Activated gamma-delta T cell treated with Interleukin-2 at 50 U/mL for 16 hours (primary cell): ENCODE measurements at regions not wholly inside any gene's neighbourhood (a gene's known extent, or its start where the extent isn't known, plus 50 kb on each side); places are given as distances from the start of the nearest gene placed in this dataset.
"Not testable (repeated sequence)": the region's sequence is repeated elsewhere in the genome, so short reads cannot be mapped to it uniquely, and the experiment has no call there.

Source experiments
- DNase-seq: peaks from one replicate; pipeline ENCODE4 v3.0.0-alpha.2; 2020

DNA sequence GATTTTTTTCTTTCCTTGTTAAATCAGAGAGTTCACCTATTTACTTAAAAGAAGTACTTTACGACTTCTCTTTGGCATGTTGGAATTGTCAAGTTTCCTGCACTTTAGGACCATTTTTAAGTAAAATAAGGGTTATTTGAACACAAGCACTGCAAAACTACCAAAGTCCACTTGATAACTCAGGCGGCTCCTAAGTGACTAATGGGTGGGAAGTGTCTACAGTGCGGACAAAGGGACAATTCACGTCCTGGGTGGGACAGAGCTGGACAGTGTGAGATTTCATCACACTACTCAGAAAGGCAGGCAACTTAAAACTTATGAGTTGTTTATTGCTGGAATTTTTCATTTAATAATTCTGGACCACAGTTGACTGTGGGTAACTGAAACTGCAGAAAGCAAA is 590.2 kb upstream of the UBE2E2 start:
- DNase-seq = no peak

DNA sequence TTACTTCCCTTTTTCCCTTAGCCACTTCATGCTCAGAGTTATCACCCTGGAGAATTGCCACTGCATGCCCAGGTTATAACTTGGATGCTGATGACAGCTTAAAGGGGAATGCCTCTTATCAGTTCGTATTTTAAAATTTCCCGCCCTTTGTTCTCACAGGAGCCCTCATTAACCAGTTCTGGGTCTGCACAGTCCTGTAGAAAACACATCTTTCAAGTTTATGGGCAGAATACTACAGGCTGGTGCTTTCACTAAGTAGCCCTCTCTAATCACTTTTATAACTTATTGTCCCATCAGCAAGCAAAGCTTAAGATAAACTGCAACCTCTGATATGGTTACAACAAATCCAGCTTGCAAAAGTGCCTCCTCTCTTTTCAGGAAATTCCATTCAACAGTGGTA is 587.3 kb upstream of the UBE2E2 start:
- no peak for DNase-seq

DNA sequence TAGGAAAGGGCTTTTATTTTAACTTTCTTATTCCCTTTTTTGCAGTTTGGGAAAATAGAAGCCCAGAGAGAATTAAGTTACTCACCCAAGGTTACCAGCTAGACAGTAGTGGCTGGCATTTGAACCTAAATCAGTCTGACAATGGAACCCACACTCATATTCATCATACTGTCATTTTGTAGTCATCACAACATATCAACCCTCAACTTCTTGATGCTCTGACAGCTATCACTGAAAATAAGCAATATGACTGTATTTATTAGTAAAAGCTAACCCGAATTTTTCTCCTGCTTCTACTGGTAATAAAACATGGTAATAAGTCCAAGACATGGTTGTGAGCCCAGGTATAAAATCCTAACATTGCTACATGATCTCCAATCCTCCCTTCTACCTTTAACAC is 585.8 kb upstream of the UBE2E2 start:
- no peak for DNase-seq

DNA sequence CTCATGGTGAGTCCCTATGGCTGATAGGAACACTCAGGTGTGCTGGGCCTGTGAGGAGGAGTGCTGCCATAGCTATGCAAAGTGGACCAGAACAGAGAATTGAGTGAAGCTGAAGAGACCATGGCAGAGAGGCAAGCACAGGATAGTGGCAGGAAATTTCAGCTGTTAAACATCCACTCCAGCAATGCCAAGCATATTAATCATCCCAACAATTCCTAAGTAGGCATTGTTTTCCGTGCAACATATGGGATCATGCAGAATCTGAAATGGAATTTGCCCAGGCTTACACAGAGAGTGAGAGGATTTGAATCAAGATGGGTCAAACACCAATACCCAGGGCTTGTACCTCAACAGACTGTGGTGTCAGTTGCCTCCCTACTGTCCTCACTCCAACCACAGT is 582.6 kb upstream of the UBE2E2 start:
- DNase-seq = no peak

DNA sequence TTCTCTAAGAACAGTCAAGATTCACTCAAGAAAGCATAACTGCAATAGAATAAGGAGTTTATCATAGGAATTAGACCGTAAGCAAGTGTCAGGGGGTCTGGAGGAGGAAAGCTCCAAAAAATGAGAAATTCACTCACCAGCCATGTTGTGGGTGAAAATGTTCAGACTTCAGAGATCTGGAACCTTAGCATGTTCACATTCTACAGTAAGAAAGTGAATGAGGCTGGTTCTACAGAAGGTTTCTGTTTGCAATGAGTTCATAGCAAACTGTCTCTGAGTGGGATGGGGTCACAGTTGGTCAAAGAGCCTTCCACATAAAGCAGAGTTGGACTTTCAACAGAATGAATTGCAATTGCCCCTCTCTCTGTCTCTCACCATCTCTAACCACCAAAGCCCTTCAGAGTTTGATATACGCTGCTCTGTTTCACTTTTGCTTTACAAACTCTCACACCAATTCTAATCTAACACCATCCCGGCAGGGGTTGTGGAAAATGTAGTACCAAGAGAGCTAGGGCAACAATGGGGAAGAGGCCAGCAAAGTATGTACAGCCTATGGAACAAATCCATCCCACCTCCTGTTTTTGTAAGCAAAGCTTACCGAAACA is 581.8 kb upstream of the UBE2E2 start:
- DNase-seq = no peak

DNA sequence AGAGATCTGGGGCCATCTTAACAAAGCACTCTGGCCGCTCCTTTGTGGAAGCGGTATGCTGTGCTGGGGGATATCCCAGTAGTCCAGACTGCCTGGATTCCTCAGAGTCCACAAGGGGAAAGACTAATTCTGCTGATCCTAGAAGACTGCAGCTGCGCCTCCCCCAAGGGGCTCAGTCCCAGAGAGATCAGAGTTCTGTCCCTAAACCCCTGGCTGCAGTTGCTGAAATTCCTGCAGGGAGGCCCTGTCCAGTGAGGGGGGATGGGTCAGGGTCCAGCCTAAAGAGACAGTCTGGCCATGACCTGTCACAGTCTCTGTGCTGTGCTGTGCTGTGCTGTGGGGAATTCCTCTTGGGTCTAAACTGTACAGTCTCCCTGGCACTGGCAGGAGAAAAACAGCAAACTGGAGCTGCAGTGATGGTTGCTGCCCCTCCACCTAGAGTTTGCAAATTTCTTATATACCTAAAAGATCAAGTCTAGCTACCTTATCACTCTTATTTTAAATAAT is 575.1 kb upstream of the UBE2E2 start:
- no peak for DNase-seq

DNA sequence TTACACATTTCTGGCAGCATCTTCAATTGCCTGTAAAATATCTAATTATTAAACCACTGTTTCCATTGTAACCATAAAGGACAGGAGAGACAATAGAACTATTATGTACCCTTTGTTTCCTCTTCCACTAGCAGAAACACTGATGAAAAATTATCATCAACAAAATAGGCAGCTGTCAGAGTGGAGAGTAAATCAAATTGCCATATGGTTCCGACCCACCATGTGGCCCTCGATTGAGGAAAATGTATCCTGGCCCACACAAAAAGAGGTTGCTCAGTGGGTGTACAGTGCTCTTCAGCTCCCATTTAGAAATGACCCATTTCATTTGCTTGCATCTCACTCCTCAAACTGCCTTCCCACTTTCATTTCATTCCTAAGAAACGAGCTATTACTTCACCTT is 570.6 kb upstream of the UBE2E2 start:
- DNase-seq = no peak

DNA sequence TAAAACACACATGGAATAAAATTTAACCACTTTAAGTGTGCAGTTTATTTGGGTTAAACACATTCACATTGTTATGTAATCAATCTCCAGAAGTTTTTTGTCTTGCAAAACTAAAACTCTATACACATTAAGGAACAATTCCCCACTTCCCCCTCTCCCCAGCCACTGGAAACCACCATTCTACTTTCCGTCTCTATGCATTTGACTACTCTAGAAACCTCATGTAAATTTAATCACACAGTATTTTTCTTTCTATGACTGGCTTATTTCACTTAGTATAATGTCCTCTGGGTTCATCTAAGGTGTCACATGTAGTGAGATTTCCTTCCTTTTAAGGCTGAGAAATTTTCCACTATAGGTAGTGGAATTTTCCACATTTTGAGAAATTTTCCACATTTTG is 568.7 kb upstream of the UBE2E2 start:
- no peak for DNase-seq

DNA sequence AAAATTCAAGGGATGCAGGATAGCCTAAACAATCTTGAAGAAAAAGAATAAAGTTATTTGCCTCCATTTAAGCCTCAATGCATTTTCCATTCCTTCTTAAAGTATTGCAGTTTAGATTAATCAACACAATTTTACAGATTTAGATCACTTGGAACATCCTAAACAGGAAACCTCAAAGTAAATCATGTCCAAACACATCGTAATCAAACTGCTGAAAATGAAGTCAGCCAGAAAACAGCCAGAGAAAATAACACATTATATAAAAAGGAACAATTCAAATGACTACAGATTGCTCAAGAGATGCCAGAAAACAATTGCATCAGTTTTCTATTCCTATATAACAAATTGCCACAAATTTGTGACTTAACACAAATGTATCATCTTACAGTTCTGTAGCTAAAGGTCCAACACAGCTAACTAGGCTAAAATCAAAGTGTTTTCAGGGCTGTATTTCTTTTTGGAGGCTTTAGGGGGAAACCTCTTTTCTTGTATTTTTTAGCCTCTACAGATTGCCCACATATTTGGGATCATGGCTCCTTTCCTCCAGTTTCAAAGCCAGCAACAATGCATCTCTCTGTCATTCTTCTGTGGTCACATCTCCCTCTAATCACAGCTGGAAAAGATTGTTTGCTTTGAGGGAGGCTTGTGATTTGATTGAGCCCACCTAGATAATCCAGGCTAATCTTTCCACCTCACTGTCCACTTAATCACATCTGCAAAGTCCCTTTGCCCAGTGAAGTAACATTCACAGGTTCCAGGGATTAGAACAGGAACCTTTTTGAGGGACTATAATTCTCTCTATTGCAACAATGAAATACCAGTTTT is 543.3 kb upstream of the UBE2E2 start:
- DNase-seq = no peak

DNA sequence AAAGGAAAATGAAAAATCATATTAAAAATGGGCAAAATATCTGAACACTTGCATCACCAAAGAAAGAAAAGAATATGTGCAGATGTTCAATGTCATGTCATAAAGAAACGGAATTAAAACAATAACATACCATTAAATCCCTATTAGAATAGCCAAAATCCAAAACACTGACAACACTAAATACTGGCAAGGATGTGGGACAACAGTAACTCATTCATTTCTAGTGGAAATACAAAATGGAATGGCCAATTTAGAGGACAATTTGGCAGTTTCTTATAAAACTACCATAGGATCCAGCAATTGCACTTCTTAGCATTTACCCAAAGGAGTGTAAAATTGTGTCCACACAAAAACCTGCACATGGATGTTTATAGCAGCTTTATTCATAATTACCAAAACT is 542.5 kb upstream of the UBE2E2 start:
- DNase-seq = no peak

DNA sequence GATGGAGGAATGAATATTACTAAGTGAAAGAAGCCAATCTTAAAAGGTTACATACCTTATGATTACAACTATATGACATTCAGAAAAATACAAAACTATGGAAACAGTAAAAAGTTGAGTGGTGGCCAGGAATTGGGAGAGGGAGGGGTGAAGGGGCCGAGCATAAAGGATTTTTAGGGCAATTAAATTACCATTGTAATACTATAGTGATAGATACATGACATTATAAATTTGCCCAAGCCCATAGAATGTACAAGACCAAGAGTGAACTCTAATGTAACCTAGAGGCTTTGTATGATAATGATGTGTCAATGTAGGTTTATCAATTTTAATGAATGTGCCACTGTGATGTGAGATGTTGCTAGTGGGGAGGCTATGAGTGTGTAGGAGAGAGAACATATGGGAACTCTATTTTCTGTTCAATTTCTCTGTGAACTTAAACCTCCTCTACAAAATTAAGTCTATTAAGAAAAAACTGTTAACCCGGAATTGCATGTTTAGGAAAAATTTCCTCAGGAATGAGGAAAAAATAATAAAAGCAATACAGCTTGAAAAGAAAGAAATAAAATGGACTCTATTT is 541.9 kb upstream of the UBE2E2 start:
- DNase-seq = no peak

DNA sequence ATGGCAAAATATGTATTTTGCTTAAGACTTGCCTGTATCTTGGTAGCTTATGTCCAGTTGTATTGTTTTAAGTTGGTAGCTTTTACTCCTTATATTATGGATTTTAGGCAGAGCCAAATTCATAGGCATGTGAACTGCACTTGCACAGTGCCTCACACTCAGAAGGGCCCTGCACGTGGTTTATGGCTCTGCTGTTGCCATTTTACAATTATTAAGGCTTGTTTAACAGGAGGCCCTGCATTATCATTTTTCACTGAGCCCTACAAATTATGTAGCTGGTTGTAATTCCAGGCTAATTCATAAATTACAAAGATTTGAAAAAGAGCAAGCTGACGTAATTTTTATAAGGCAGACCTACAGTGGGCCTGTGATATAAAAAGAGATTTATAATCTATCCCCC is 537.6 kb upstream of the UBE2E2 start:
- DNase-seq = no peak

DNA sequence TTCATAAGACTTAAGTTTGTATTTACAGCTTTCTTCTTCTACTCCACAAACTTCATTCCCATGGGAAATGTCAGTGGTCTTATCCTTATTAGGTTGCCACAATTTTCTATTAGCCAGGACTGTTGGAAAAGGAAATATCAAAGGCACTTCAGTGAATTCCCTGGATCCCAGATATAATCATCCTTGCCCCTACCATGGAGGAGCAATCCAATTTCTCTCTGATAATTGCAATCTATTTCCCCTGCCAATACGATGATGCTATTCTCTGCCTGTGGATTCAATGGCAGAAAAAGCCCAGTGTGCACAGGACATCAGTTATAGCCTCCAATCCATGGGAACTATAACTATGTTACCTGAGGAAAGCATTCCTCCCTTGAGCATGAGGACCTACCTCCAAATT is 536.4 kb upstream of the UBE2E2 start:
- no peak for DNase-seq

DNA sequence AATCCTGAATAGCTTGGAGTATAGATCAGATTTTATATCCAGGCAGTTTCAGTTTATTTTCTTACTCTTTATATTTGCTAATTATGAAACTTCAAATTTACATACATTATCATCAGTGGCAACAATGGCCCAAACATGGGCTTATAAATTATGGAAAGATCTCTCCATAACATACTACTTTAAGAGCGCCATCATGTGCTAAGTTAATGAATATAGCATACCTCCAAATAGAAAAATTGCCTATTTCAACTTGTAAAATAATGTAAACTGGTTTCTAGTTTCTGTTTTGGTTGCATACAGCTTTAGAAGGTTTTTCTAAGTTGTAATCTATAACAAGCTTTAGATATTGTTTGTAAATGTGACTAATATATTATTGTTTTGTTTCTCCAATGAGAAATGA is 531.3 kb upstream of the UBE2E2 start:
- no peak for DNase-seq

DNA sequence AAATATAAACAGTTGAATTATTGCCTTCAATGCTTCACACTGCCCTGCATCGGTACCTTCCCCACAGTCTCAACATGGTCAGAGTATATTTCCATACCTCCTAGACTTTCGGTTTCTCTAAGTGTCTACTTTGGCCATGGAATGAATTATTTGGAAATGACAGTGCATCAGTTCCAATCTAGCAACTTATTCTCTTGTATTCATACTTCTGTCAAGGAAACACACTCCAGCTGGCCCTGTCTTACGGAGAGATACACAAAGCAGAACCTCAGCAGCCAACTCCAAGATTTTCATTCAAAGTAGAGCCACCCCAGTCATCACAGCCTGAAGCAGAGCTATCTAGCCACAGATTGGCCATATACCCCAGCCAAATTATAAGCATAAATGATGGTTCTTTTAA is 518.4 kb upstream of the UBE2E2 start:
- DNase-seq = no peak

DNA sequence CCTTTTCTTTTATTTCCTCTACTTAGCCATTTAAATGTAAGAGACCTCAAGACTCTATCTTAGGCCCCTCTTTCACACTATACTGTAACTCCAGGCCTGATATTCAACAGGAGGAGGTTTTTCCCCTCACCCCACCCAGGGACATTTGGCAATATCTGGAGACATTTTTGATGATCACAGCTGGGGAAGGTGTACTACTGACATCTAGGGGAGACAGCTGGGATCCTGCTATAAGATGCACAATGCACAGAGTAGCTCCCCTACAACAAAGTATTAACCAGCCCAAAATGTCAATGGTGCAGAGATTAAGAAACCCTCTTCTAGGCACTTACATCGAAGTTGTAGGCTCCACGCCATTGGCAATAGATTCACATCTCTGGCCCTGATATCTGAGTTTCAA is 517.5 kb upstream of the UBE2E2 start:
- no peak for DNase-seq

DNA sequence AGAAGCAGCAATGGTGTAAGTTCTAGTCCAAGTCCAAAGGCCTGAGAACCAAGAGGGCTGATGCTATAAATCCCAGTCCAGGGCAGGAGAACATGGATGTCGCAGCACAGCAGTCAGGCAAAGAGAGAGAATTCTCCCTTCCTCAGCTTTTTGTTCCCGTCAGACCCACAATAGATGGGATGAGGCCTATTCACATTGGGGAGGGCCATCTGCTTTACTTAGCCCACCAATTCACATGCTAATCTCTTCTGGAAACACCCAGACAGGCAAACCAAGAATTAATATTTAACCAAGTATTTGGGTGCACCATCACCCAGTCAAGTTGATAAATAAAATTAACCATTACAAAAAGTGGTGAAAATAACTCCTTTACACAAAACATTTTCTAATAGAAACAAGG is 511.7 kb upstream of the UBE2E2 start:
- no peak for DNase-seq

DNA sequence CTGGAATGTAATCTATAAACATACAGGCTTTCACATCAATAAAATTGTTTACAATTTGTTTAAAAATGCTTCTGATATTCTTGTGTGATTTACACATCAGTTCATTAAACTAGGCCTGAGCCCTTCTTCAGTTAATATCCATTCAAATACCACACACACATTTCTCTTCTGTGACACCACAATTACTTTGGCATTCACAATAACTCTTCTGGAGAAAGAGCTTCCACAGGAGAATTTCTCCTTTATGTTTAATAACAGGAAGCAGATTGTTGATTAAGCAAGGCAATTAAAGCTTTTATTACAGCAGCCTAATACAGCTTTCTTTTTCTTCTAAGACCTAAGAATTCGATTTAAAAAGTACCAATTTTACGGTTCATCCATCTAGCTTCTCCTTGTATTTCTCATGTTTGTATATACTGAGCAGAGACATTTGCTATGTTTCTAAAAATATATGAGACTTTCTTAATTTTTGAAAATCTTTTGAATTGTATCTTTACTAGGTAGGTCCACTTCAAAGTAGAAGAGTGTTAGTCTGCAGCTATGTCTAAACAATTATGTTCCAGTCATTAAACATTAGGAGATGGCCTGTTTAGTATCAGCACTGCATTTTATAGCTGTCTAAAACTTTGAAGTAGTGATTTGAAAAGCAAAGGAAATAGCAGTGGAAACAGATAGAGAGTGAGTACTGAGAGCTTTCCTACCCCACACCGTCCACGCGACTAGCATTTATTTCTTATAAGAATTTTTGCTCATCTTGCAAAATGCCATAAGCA is 511.1 kb upstream of the UBE2E2 start:
- no peak for DNase-seq

DNA sequence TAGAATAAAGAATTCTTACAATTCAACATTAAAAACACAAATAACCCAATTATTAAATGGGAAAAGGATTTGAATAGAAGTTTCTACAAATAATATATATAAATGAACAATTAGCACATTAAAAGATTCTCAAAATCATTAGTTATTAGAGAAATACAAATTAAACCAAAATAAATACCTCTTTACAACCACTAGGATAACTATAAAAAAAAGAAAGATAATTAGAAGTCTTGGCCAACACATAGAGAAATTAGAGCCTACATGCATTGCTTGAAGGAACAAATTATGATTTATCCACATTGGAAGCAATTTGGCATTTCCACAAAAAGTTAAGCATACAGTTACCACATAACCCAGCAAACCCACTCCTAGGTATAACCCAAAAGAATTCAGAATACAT is 502.3 kb upstream of the UBE2E2 start:
- DNase-seq = no peak

DNA sequence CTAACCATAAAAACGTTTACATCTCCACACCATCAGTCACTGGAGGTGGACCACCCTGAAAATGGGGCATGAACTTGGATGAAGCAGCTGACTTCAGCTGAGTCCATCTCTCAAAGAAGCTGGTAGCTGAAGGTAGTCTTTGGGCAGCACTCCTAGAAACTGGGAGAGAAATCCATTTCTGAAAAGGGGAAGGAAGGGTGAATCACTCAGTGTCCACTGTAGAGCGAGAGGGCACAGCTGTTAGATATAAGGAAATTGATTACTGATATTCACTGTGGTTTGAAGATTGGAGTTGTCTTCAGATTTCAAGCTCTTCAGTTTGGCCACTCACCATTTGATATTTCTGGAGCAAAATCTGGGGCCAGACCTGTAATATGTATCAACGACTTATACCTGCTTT is 499.0 kb upstream of the UBE2E2 start:
- no peak for DNase-seq

DNA sequence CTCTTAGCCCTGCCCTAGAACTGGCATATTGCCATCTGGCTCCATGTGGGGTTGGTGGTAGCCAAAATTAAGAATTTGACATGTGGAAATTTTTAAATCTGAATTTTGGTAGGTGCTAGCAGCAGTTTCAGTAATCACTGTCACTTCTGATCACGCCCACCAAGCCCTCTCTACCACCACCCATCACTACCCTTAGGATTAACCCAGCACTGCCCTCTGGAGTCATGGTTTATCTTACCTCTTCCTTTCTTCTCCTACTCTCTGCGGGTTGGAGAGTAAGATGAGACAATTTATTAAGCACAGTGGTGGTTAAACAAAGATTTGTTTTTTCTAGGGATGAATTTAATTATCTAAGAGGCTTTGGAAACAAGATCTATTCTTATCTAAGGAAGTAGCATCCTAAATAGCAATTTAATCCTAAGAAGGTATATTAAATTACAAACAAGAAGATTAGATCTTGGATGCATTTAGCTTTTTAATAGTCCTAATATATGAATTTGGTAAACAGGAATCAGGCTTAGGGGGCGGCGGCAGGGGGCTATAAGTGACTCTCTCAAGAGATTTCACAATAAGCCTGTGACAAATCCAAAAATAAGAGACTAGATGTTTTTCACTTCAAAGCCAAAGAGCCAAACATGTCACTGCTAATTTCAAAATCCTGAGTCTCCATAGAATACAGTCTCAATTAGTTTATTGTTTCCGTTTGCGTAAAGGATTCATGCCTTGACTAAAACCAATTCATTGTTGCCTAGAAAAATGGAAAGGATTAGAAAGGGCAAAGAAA is 498.4 kb upstream of the UBE2E2 start:
- DNase-seq = no peak

DNA sequence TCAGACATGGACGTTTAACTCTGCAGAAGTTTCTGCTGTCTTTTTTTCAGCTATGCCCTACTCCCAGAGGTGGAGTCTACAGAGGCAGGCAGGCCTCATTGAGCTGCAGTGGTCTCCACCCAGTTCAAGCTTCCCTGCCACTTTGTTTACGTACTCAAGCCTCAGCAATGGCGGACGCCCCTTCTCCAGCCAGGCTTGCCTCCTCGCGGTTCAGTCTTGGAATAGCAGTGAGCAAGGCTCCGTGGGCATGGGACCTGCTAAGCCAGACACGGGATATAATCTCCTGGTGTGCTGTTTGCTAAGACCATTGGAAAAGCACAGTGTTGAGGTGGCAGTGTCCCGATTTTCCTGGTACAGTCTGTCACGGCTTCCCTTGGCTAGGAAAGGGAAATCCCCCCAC is 496.2 kb upstream of the UBE2E2 start:
- not testable (repeated sequence) for DNase-seq

DNA sequence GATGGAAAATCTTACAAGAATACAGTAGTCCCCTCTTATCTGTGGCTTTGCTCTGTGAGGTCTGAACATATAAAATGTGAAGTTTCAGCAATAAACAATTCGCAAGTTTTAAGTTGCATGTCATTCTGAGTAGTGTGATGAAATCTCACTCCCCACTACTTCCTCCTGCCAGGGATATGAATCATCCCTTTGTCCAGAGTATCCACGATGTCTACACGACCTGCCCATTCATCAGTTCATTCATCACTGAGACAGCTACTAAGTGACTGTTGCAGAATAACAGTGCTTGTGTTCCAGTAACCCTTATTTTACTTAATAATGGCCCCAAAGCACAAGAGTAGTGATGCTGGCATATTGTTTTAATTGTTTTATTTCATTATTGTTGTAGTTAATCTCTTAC is 489.2 kb upstream of the UBE2E2 start:
- no peak for DNase-seq
